A549 (cell line): ENCODE measurements at regions not wholly inside any gene's neighbourhood (a gene's known extent, or its start where the extent isn't known, plus 50 kb on each side); places are given as distances from the start of the nearest gene placed in this dataset.
A peak's percentile ranks its signal among the peaks of the same experiment; 100 is the strongest.

ENCODE experiments used
- ATAC-seq, 2 experiments: fragments of 200-7000 bp in 1 of 2; fragments of >200 bp in 1 of 2; cut with Nextera tagmentation in 1 of 2; cut with Tn5 transposase in 1 of 2; 3 replicates each; pipeline versions ENCODE4 v1.8.0 to v1.9.1; 2018 to 2020; ENCODE audit warnings: mild to moderate bottlenecking in 1 of 2, moderate library complexity in 1 of 2
- CTCF ChIA-PET: fragments of 300-600 bp; sonication (Branson Sonifier 250); formaldehyde crosslinking; extraction: SDS; loops from one replicate; lab custom pipeline; 2021; ENCODE audit warnings: antibody characterized with exemption, inconsistent platforms; lab: Yijun Ruan, JAX
- POLR2A ChIA-PET: fragments of 350-600 bp; formaldehyde crosslinking; extraction: SDS; loops from one replicate; lab custom pipeline; 2021; ENCODE audit warnings: antibody characterized with exemption, inconsistent platforms; lab: Yijun Ruan, JAX
- DNase-seq, 2 experiments: peaks; one replicate each; pipeline versions ENCODE4 v3.0.0 to v3.0.0-alpha.2; 2011 to 2016; ENCODE audit warnings: low read depth in 1 of 2, low spot score in 1 of 2
- FAIRE-seq: peaks from 2 replicates; lab custom pipeline; 2011; peaks lifted over from hg19 to GRCh38; lab: Jason Lieb, UNC
- H3K27ac ChIP-seq, 2 experiments: fragments of >200 bp; sonication (Bioruptor Twin); formaldehyde crosslinking; 3 replicates each; pipeline ENCODE4 v1.5.1; 2016 to 2017
- H3K4me1 ChIP-seq: fragments of >200 bp; sonication (Bioruptor Twin); formaldehyde crosslinking; 3 replicates; pipeline ENCODE4 v1.6.1; 2016
- H3K4me2 ChIP-seq: fragments of >200 bp; sonication (Bioruptor Twin); formaldehyde crosslinking; 3 replicates; pipeline ENCODE4 v1.6.1; 2016
- H3K4me3 ChIP-seq: fragments of >200 bp; sonication (Bioruptor Twin); formaldehyde crosslinking; 3 replicates; pipeline ENCODE4 v1.5.1; 2016
- H3K9me3 ChIP-seq: fragments of >200 bp; sonication (Bioruptor Twin); formaldehyde crosslinking; 3 replicates; pipeline ENCODE4 v1.6.1; 2016
- CBX2 ChIP-seq: fragments of 200-600 bp; sonication (generic); IDR thresholded peaks from 2 replicates; pipeline ENCODE4 v1.6.1; 2016; ENCODE audit warnings: low read depth, mild to moderate bottlenecking, borderline replicate concordance
- CHD2 ChIP-seq: fragments of 150-350 bp; IDR thresholded peaks from 2 replicates; pipeline ENCODE4 v1.6.1; 2014; ENCODE audit warnings: low read length; ENCODE audit not compliant: partially characterized antibody
- CHD4 ChIP-seq: fragments of 200-600 bp; sonication (generic); IDR thresholded peaks from 2 replicates; pipeline ENCODE4 v1.6.1; 2016; ENCODE audit warnings: antibody characterized with exemption, mild to moderate bottlenecking, borderline replicate concordance
- E2F6 ChIP-seq: IDR thresholded peaks from 2 replicates; pipeline ENCODE4 v1.6.1; 2012; ENCODE audit warnings: low read depth, borderline replicate concordance
- EHF ChIP-seq: fragments of 250-450 bp; sonication (Bioruptor Pico); IDR thresholded peaks from 2 replicates; pipeline ENCODE4 v1.5.0; 2020; ENCODE audit warnings: mild to moderate bottlenecking
- EP300 ChIP-seq, 2 experiments: fragments of >200 bp; sonication (Bioruptor Twin); formaldehyde crosslinking; IDR thresholded peaks; 2 replicates in 1 of 2; 3 replicates in 1 of 2; pipeline ENCODE4 v1.6.1; 2016 to 2017
- FOXS1 ChIP-seq: fragments of 250-450 bp; sonication (Bioruptor Pico); IDR thresholded peaks from 2 replicates; pipeline ENCODE4 v1.5.0; 2020; ENCODE audit warnings: mild to moderate bottlenecking, moderate library complexity
- GATA3 ChIP-seq: IDR thresholded peaks from 2 replicates; pipeline ENCODE4 v1.6.1; 2012; ENCODE audit warnings: borderline replicate concordance
- HEYL ChIP-seq: fragments of 250-450 bp; sonication (Bioruptor Pico); IDR thresholded peaks from 2 replicates; pipeline ENCODE4 v1.8.0; 2021; ENCODE audit warnings: mild to moderate bottlenecking, moderate library complexity
- HOXB5 ChIP-seq: fragments of 250-450 bp; sonication (Bioruptor Pico); IDR thresholded peaks from 2 replicates; pipeline ENCODE4 v1.5.0; 2020; ENCODE audit warnings: mild to moderate bottlenecking, moderate library complexity
- MAFK ChIP-seq: fragments of 450-650 bp; IDR thresholded peaks from 2 replicates; pipeline ENCODE4 v1.6.1; 2014; ENCODE audit not compliant: partially characterized antibody
- NR3C1 ChIP-seq: fragments of >200 bp; sonication (Bioruptor Twin); formaldehyde crosslinking; IDR thresholded peaks from 3 replicates; pipeline ENCODE4 v1.6.1; 2017
- POLR2AphosphoS2 ChIP-seq: conservative IDR thresholded peaks from 2 replicates; pipeline ENCODE4 v1.6.1; 2012; ENCODE audit warnings: low read length, improper control_type of control experiment, inconsistent platforms
- RARB ChIP-seq: fragments of 250-450 bp; sonication (Bioruptor Pico); IDR thresholded peaks from 2 replicates; pipeline ENCODE4 v1.8.0; 2021; ENCODE audit warnings: mild to moderate bottlenecking, moderate library complexity
- REST ChIP-seq: fragments of 200-600 bp; sonication (generic); IDR thresholded peaks from 2 replicates; pipeline ENCODE4 v1.6.1; 2016; ENCODE audit warnings: antibody characterized with exemption, mild to moderate bottlenecking, moderate library complexity
- RFX5 ChIP-seq: fragments of 450-650 bp; IDR thresholded peaks from 2 replicates; pipeline ENCODE4 v1.7.1; 2014; ENCODE audit warnings: antibody characterized with exemption, mild to moderate bottlenecking, moderate library complexity
- TFCP2L1 ChIP-seq: fragments of 250-450 bp; sonication (Bioruptor Pico); IDR thresholded peaks from 2 replicates; pipeline ENCODE4 v1.5.0; 2021; ENCODE audit warnings: mild to moderate bottlenecking
- ZFP36 ChIP-seq: fragments of 450-650 bp; IDR thresholded peaks from 2 replicates; pipeline ENCODE4 v1.6.1; 2014; ENCODE audit warnings: borderline replicate concordance; ENCODE audit not compliant: partially characterized antibody
- ZNF302 ChIP-seq: fragments of 250-450 bp; sonication (Bioruptor Pico); IDR thresholded peaks from 2 replicates; pipeline ENCODE4 v1.9.0; 2021; ENCODE audit warnings: inconsistent platforms, mild to moderate bottlenecking, moderate library complexity
- WGBS: methylation state at CpG from one replicate; pipeline ENCODE4 v1.1.6; 2017; ENCODE audit errors: missing lambda C conversion rate; 5-methylcytosine and 5-hydroxymethylcytosine counted together
- TF ChIP-seq, protein P1 (sequence below): fragments of >200 bp; sonication (Bioruptor Twin); formaldehyde crosslinking; IDR thresholded peaks from 2 replicates; pipeline ENCODE4 v1.6.1; 2016
- TF ChIP-seq, protein P2 (sequence below): fragments of 250-450 bp; sonication (Bioruptor Pico); IDR thresholded peaks from 2 replicates; pipeline ENCODE4 v1.5.0; 2020; ENCODE audit warnings: low read depth, mild to moderate bottlenecking, moderate library complexity
- TF ChIP-seq, protein P3 (sequence below): fragments of 150-350 bp; IDR thresholded peaks from 2 replicates; pipeline ENCODE4 v1.6.1; 2014; ENCODE audit warnings: low read depth, mild to moderate bottlenecking, low read length

DNA sequence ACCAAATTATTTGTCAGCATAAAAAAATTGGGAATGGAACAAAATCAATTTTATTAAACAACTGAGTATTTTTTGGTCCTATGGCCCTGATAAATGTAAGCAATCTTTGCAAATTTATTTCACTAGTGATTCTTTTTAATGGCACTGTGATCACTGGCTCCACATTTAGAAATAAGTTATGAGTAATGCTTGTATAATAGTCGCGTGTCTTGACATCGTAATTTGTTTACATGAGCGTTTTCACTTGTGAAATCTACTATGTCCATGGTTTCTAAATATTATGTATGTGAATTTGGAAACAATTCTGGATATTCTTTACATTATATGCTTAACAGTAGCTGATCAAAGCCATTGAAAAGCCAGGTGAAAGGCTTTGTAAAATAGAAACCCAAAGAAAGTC, 817.5 kb downstream of the EFNA5 start:
- Histone ChIP-seq H3K27ac (no peak overlapping the region), H3K4me3 (no peak overlapping the region), H3K9me3 (0 out of 3 replicates have a peak, but pooled peaks cover 4% of the 10 kb centered on the region), H3K4me2 (no peak overlapping the region), H3K4me1 (peaks cover 25% of the 10 kb centered on the region)
- no peak for FAIRE-seq
- 73% methylated on average over 4 of the region's 4 CpGs for WGBS
- TF ChIP-seq, protein P1, sequence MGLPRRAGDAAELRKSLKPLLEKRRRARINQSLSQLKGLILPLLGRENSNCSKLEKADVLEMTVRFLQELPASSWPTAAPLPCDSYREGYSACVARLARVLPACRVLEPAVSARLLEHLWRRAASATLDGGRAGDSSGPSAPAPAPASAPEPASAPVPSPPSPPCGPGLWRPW: no peak
- TF ChIP-seq, protein P2, sequence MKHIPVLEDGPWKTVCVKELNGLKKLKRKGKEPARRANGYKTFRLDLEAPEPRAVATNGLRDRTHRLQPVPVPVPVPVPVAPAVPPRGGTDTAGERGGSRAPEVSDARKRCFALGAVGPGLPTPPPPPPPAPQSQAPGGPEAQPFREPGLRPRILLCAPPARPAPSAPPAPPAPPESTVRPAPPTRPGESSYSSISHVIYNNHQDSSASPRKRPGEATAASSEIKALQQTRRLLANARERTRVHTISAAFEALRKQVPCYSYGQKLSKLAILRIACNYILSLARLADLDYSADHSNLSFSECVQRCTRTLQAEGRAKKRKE (CRISPR knock-in tag): no peak
- no peak for TF ChIP-seq CHD4
- no peak for TF ChIP-seq E2F6
- TF ChIP-seq RARB: no peak
- no peak for TF ChIP-seq HOXB5
- no peak for TF ChIP-seq ZFP36
- TF ChIP-seq TFCP2L1: no peak
- no peak for TF ChIP-seq MAFK
- TF ChIP-seq EHF (CRISPR knock-in tag): no peak
- no peak for TF ChIP-seq HEYL
- no peak for TF ChIP-seq NR3C1
- TF ChIP-seq CHD2: no peak
- no peak for TF ChIP-seq ZNF302 (CRISPR knock-in tag)
- TF ChIP-seq GATA3: no peak
- TF ChIP-seq RFX5: no peak
- TF ChIP-seq REST: no peak
- no peak for TF ChIP-seq CBX2
- DNase-seq: no peak
- POLR2A ChIA-PET: no interaction called here
- CTCF ChIA-PET: no interaction called here
- ATAC-seq: no peak

GRCh38 chr5:106849266-106849665, 821.5 kb downstream of the EFNA5 start:
- WGBS: 3% methylated on average over 3 of the region's 3 CpGs
- Histone ChIP-seq H3K4me2 (peak overlapping the region; percentile 55), H3K9me3 (no peaks in the 10 kb centered on the region), H3K4me1 (peaks cover 25% of the 10 kb centered on the region), H3K4me3 (no peak overlapping the region; the same call in 2 of the 3 replicates), H3K27ac (no peak overlapping the region; a peak in 1 of 6 replicates)
- ChIA-PET POLR2A (no interaction called here), CTCF (no interaction called here)
- no peak for FAIRE-seq
- peak; percentile 3 to 52 for DNase-seq
- ATAC-seq: no peak; a peak in 2 of 6 replicates
- TF ChIP-seq EP300 (IDR thresholded peaks at IDR 0.05): no peak
- TF ChIP-seq CHD4: no peak
- no peak for TF ChIP-seq ZFP36
- no peak for TF ChIP-seq REST
- no peak for TF ChIP-seq POLR2AphosphoS2
- no peak for TF ChIP-seq MAFK
- peak; percentile 58; the same call in 1 of the 2 replicates for TF ChIP-seq GATA3
- 0 out of 2 replicates have a peak, but pooled peaks have one; percentile 32 for TF ChIP-seq FOXS1 (CRISPR knock-in tag)
- TF ChIP-seq, protein P3, sequence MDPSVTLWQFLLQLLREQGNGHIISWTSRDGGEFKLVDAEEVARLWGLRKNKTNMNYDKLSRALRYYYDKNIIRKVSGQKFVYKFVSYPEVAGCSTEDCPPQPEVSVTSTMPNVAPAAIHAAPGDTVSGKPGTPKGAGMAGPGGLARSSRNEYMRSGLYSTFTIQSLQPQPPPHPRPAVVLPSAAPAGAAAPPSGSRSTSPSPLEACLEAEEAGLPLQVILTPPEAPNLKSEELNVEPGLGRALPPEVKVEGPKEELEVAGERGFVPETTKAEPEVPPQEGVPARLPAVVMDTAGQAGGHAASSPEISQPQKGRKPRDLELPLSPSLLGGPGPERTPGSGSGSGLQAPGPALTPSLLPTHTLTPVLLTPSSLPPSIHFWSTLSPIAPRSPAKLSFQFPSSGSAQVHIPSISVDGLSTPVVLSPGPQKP: no peak
- no peak for TF ChIP-seq HOXB5
